ENCODE measurements at regions not wholly inside any gene's neighbourhood (a gene's known extent, or its start where the extent isn't known, plus 50 kb on each side); places are given as distances from the start of the nearest gene placed in this dataset.
A peak's percentile ranks its signal among the peaks of the same experiment; 100 is the strongest.
"Not testable (repeated sequence)": the region's sequence is repeated elsewhere in the genome, so short reads cannot be mapped to it uniquely, and the experiment has no call there.

GRCh38 chr21:32886339-32886738, 114.8 kb upstream of the PAXBP1 start:
- peak; percentile 7 to 16 for DNase-seq

GRCh38 chr21:32887026-32887425, 115.5 kb upstream of the PAXBP1 start:
- DNase-seq, result no peak

GRCh38 chr21:32888971-32889370, 117.4 kb upstream of the PAXBP1 start:
- DNase-seq, result no peak

GRCh38 chr21:32889596-32889995, 118.0 kb upstream of the PAXBP1 start:
- no peak for DNase-seq

- DNase-seq, result no peak
Observed at GRCh38 chr21:32894321-32894720, 122.8 kb upstream of the PAXBP1 start.

- DNase-seq, result no peak
Observed at GRCh38 chr21:32900814-32901213, 124.9 kb upstream of the OLIG2 start.

GRCh38 chr21:32907521-32907920, 118.2 kb upstream of the OLIG2 start:
- no peak for DNase-seq

GRCh38 chr21:32908534-32908933, 117.2 kb upstream of the OLIG2 start:
- no peak for DNase-seq

- DNase-seq, result no peak
Observed at GRCh38 chr21:32909393-32909792, 116.3 kb upstream of the OLIG2 start.

GRCh38 chr21:32914424-32915039, 111.2 kb upstream of the OLIG2 start:
- DNase-seq, result no peak

- DNase-seq, result no peak
Observed at GRCh38 chr21:32915099-32915498, 110.6 kb upstream of the OLIG2 start.

- DNase-seq, result no peak
Observed at GRCh38 chr21:32916088-32916487, 109.6 kb upstream of the OLIG2 start.

- DNase-seq, result peak in 1 of 2 experiments; percentile 9
Observed at GRCh38 chr21:32916522-32917099, 109.1 kb upstream of the OLIG2 start.

- DNase-seq, result no peak
Observed at GRCh38 chr21:32917362-32918135, 108.2 kb upstream of the OLIG2 start.

GRCh38 chr21:32918478-32919120, 107.1 kb upstream of the OLIG2 start:
- DNase-seq, result no peak

- DNase-seq, result no peak
Observed at GRCh38 chr21:32920474-32920873, 105.3 kb upstream of the OLIG2 start.

GRCh38 chr21:32921632-32922230, 104.0 kb upstream of the OLIG2 start:
- DNase-seq, result peak; percentile 58 to 65

- DNase-seq, result no peak
Observed at GRCh38 chr21:32925098-32925497, 100.6 kb upstream of the OLIG2 start.

GRCh38 chr21:32929633-32930038, 96.1 kb upstream of the OLIG2 start:
- DNase-seq, result no peak

GRCh38 chr21:32930673-32931072, 95.1 kb upstream of the OLIG2 start:
- no peak for DNase-seq

GRCh38 chr21:32934068-32934467, 91.7 kb upstream of the OLIG2 start:
- DNase-seq, result not testable (repeated sequence)

GRCh38 chr21:32934829-32935228, 90.9 kb upstream of the OLIG2 start:
- no peak for DNase-seq

Data from activated CD4-positive, alpha-beta T cell treated with anti-CD3 and anti-CD28 coated beads, Interleukin-2, amount 50 U/mL, for 48 hours (primary cell).